BLaER1 treated with 17β-estradiol and CSF1 and Interleukin-3, amounts not matched to agents 10 nM and 100 nM (cell line): ENCODE measurements at regions not wholly inside any gene's neighbourhood (a gene's known extent, or its start where the extent isn't known, plus 50 kb on each side); places are given as distances from the start of the nearest gene placed in this dataset.
"Not testable (repeated sequence)": the region's sequence is repeated elsewhere in the genome, so short reads cannot be mapped to it uniquely, and the experiment has no call there.

Experiments
- H3K27ac ChIP-seq, 11 experiments: shearing (Covaris generic); formaldehyde crosslinking; 2 replicates each; pipeline ENCODE4 v1.8.1; 2022
- H3K27me3 ChIP-seq, 11 experiments: shearing (Covaris generic); formaldehyde crosslinking; 2 replicates each; pipeline ENCODE4 v1.8.1; 2022
- H3K36me3 ChIP-seq, 11 experiments: shearing (Covaris generic); formaldehyde crosslinking; 2 replicates each; pipeline ENCODE4 v1.8.1; 2022
- H3K4me1 ChIP-seq, 10 experiments: shearing (Covaris generic); formaldehyde crosslinking; 2 replicates each; pipeline ENCODE4 v1.8.1; 2022
- H3K4me2 ChIP-seq, 11 experiments: shearing (Covaris generic); formaldehyde crosslinking; 2 replicates each; pipeline ENCODE4 v1.8.1; 2022
- H3K4me3 ChIP-seq, 10 experiments: shearing (Covaris generic); formaldehyde crosslinking; 2 replicates each; pipeline ENCODE4 v1.8.1; 2022
- H3K9ac ChIP-seq, 11 experiments: shearing (Covaris generic); formaldehyde crosslinking; 2 replicates each; pipeline ENCODE4 v1.8.1; 2022
- H3K9me3 ChIP-seq, 11 experiments: shearing (Covaris generic); formaldehyde crosslinking; replicated peaks in 1 of 11; 2 replicates each; pipeline ENCODE4 v1.8.1; 2022
- H4K20me1 ChIP-seq, 11 experiments: shearing (Covaris generic); formaldehyde crosslinking; 2 replicates each; pipeline ENCODE4 v1.8.1; 2022
- Cebpa-rat ChIP-seq, 11 experiments: shearing (Covaris generic); IDR thresholded peaks; 2 replicates each; pipeline ENCODE4 v1.8.1; 2022

DNA sequence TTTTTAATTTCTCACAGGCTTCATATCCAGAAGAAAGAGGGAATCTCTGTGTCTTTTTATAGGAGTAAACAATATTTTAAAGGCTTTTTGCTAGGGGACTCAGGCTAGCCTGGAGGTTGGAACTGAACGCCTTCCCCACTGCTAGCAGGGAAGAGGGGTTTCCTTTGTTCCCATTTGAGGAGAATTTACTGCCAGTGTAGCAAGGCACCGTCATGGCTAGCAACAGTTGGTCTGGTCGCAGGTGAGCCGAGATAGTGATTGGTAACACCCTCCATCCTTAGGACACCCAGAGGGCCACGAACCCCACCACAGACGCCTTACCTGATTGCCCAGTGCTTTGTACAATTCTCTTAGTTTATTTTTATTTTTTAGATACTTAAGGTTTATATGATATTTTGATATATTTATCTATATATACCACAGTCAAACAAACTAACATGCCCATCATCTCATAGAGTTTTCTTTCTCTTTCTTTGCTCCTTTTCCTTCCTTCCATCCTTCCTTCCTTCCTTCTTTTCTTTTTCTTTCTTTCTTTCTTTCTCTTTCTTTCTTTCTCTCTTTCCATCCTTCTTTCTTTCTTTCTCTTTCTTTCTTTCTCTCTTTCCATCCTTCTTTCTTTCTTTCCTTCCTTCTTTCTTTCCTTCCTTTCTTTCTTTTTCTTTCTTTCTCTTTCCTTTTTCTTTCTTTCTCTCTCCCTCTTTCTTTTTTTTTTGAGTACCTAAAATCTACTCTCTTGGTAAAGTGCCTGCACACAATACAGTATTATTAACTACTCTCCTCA lies 219.0 kb upstream of the AKR1E2 start:
- H3K36me3 ChIP-seq, result no peaks in the 10 kb centered on the region
- no peak overlapping the region for H3K4me2 ChIP-seq
- H3K9ac ChIP-seq, result no peak overlapping the region
- TF ChIP-seq Cebpa-rat (IDR thresholded peaks at IDR 0.05), result no peak
- peaks cover 1 to 13% (median 3%) of the 10 kb centered on the region in 11 experiments; a peak in 12 of 22 replicates for H3K9me3 ChIP-seq
- no peaks in the 10 kb centered on the region for H3K27me3 ChIP-seq
- H3K4me1 ChIP-seq, result no peaks in the 10 kb centered on the region
- H4K20me1 ChIP-seq, result no peaks in the 10 kb centered on the region
- H3K27ac ChIP-seq, result no peak overlapping the region
- no peak overlapping the region for H3K4me3 ChIP-seq

DNA sequence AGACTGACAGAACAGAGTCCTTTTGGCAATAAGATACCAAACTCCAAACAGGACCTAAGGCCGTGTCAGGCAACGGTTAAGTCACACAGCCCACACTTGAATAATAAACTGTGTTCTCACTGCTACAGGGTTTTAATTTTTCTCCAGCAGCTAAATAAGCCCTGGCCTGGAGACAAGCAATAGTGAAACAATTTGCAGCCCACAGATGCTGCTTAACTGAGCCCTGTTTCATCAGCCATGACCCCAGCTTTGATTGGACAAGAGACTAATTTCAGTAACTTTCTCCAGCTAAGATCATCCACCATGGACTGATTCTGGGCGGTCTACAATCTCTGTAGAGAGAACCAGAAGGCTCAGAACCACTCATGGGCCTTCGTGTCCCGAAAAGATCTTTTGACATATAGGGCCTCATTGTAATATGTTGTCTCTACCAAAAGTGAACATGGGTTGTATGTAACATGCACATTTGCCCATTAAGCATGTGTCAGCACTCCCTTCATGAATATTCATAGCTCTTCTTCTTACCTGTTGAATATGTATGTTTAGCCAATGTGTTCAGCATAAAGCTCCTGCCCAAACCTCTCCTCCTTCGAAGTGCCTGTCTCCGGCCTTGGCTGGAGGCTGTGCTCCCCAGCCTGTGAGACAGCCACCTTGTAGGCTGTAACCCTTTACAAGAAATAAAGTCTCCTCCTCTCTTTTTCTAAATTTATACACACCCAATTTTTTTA lies 223.1 kb upstream of the AKR1E2 start:
- no peaks in the 10 kb centered on the region for H4K20me1 ChIP-seq
- no peak overlapping the region for H3K4me2 ChIP-seq
- H3K9me3 ChIP-seq, result peaks cover 10 to 22% (median 12%) of the 10 kb centered on the region in 11 experiments; a peak in 20 of 22 replicates
- H3K27ac ChIP-seq, result no peak overlapping the region
- H3K4me3 ChIP-seq, result no peak overlapping the region
- no peaks in the 10 kb centered on the region for H3K36me3 ChIP-seq
- no peak for TF ChIP-seq Cebpa-rat (IDR thresholded peaks at IDR 0.05)
- H3K9ac ChIP-seq, result no peak overlapping the region
- H3K27me3 ChIP-seq, result no peaks in the 10 kb centered on the region
- no peaks in the 10 kb centered on the region for H3K4me1 ChIP-seq

DNA sequence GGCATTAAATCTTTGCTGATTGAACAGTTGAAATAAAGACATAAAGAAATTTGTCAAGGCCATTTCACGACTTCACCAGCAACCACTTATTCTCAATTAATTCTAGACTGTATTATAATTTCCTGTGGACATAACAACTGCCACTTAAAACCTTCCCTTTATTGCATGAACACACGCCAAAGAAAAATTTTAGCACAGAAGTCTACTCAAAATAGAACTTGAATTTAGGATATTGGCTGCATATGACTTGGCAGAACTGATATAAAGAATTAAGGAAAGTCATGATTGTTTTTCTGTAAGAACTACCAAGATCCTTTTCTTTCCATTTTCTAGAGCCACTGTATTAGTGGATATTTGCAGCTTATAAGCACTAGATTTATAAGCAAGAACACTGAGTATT lies 226.5 kb upstream of the AKR1E2 start:
- H3K27me3 ChIP-seq, result no peaks in the 10 kb centered on the region
- no peak for TF ChIP-seq Cebpa-rat (IDR thresholded peaks at IDR 0.05)
- peaks cover 10 to 22% (median 12%) of the 10 kb centered on the region in 11 experiments; a peak in 20 of 22 replicates for H3K9me3 ChIP-seq
- H3K4me3 ChIP-seq, result no peak overlapping the region
- H3K4me2 ChIP-seq, result no peak overlapping the region
- no peaks in the 10 kb centered on the region for H4K20me1 ChIP-seq
- no peak overlapping the region for H3K9ac ChIP-seq
- H3K27ac ChIP-seq, result no peak overlapping the region
- no peaks in the 10 kb centered on the region for H3K4me1 ChIP-seq
- no peaks in the 10 kb centered on the region for H3K36me3 ChIP-seq

DNA sequence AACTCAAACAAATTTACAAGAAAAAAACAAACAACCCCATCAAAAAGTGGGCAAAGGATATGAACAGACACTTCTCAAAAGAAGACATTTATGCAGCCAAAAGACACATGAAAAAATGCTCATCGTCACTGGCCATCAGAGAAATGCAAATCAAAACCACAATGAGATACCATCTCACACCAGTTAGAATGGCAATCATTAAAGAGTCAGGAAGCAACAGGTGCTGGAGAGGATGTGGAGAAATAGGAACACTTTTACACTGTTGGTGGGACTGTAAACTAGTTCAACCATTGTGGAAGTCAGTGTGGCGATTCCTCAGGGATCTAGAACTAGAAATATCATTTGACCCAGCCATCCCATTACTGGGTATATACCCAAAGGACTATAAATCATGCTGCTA lies 228.1 kb upstream of the AKR1E2 start:
- not testable (repeated sequence) for H3K4me1 ChIP-seq, H3K4me2 ChIP-seq, H3K27me3 ChIP-seq, H3K9ac ChIP-seq, H3K4me3 ChIP-seq, H3K27ac ChIP-seq, H4K20me1 ChIP-seq, H3K36me3 ChIP-seq
- peaks cover 10 to 18% (median 12%) of the 10 kb centered on the region in 11 experiments; a peak in 20 of 22 replicates for H3K9me3 ChIP-seq

DNA sequence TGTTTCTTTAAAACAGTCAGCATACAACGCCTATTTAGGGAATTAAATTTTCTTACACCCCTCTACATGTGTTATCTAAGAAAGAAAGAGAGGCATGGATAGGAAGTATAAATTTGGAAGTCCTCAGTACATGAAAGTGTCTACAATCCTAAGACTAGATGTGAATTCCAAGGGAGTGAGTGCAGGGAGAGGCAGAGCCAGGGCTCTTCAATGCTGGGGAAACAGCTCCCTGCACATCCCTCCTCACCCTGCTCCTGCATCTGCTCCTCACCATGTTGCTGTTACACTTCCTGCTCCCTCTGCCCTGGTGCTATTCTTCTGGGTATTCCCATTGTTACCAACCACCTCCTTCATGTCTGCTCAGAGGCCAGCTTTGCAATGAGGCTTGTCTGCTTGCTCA lies 229.1 kb upstream of the AKR1E2 start:
- no peak for TF ChIP-seq Cebpa-rat (IDR thresholded peaks at IDR 0.05)
- Histone ChIP-seq H3K4me1 (no peaks in the 10 kb centered on the region), H3K27ac (no peak overlapping the region)

DNA sequence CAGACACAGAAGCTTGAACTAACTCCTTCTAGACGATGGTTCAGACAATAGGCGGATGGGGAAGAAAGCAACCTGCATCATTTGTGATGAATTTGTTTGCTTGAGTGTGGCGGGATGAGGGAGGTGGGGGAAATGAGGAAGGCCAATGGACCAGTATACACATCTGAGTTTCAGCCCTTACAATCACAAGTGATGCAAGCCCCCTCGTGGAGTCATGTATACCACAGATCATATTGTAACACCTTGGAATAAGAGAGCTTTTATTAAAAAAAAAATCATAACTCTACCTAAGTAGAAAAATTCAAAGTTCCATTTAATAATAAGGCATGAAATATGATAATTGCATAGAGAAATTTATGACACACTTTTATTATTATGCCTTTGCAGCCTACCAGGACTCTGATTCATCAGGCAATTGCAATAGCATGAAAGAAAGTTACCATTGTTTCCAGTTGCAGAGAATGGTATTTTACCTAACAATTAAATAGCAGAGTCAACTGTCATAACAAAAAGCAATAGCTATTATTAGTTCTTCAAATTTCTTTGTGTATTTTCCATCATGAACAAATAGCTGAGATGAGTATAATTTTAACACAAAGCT lies 230.2 kb upstream of the AKR1E2 start:
- no peak overlapping the region for H3K9ac ChIP-seq
- H3K4me1 ChIP-seq, result no peaks in the 10 kb centered on the region
- no peaks in the 10 kb centered on the region for H3K27me3 ChIP-seq
- no peaks in the 10 kb centered on the region for H3K9me3 ChIP-seq
- no peak for TF ChIP-seq Cebpa-rat (IDR thresholded peaks at IDR 0.05)
- H3K27ac ChIP-seq, result no peak overlapping the region
- H3K36me3 ChIP-seq, result no peaks in the 10 kb centered on the region
- H3K4me3 ChIP-seq, result no peak overlapping the region
- H4K20me1 ChIP-seq, result no peaks in the 10 kb centered on the region
- no peak overlapping the region for H3K4me2 ChIP-seq

More for the DNA sequence above, 229.1 kb upstream of the AKR1E2 start:
- Histone ChIP-seq H3K4me3 (no peak overlapping the region), H3K9ac (no peak overlapping the region), H3K4me2 (no peak overlapping the region), H4K20me1 (no peaks in the 10 kb centered on the region), H3K36me3 (no peaks in the 10 kb centered on the region), H3K27me3 (no peaks in the 10 kb centered on the region), H3K9me3 (peaks cover 6 to 10% (median 8%) of the 10 kb centered on the region in 11 experiments; a peak in 20 of 22 replicates)

DNA sequence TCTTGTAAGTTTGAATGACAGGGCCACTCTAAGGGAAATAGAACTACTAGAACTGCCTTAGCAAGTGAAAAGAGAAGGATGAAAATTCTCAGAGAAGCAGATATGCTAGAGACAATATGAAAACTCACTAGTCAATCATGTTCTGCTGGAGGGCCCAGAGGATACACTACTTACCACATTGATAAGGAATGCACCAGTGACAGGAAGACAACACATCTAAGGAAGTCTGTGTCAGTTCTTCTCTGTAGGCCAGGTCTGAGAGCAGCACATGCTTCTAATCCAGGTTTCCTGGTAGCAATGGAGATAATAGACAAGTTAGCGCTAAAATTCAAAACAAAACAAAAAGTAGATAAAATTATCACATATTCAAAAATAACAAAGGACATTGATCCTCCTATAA lies 235.2 kb upstream of the AKR1E2 start:
- TF ChIP-seq Cebpa-rat (IDR thresholded peaks at IDR 0.05), result no peak
- Histone ChIP-seq H3K9ac (no peak overlapping the region), H4K20me1 (no peaks in the 10 kb centered on the region), H3K9me3 (no peaks in the 10 kb centered on the region), H3K27me3 (no peaks in the 10 kb centered on the region), H3K4me1 (no peaks in the 10 kb centered on the region), H3K36me3 (no peaks in the 10 kb centered on the region), H3K4me3 (no peak overlapping the region), H3K27ac (no peak overlapping the region), H3K4me2 (no peak overlapping the region)

DNA sequence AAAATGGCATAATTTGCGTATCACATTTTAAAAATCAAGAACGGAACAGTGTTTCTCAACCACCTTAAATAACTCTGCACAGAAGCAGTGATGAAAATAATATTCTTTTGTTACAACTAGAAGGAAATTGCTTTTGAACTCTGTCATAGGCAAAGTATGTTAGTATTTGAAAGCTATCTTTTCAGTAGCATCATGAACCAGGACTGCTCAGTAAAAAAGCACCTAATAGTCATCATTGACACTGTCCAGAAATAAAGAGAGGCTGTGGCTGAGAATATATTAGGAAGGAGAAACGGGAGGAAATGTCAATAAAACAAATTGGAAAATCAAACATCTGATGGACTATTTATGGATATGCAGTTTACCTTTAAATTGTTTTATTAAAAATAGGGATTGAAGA lies 237.2 kb upstream of the AKR1E2 start:
- Histone ChIP-seq H3K4me3 (no peak overlapping the region), H3K27ac (no peak overlapping the region), H3K4me2 (no peak overlapping the region), H3K9ac (no peak overlapping the region), H3K36me3 (no peaks in the 10 kb centered on the region), H3K4me1 (no peaks in the 10 kb centered on the region), H3K9me3 (no peaks in the 10 kb centered on the region), H3K27me3 (no peaks in the 10 kb centered on the region), H4K20me1 (no peaks in the 10 kb centered on the region)
- TF ChIP-seq Cebpa-rat (IDR thresholded peaks at IDR 0.05), result no peak

DNA sequence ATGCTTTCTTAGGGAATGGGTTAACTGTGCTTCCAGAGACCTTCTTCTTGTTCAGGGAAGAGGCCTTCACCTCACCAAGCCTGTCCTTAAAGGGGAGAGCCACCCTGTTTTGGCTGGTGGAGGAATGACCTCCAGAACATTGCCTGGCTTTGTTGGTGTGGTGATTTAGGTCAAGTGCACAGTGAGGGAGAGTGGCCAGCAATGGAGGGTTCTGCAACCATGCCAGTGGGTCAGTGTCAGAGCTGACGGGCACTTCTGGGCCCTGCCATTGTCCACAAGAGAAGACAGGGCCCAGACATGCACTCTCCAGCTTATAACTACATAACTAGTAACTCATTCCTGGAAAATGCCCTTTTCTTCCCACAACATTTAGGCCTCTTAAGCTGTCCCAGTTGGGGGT lies 238.5 kb upstream of the AKR1E2 start:
- no peaks in the 10 kb centered on the region for H3K36me3 ChIP-seq

More for the DNA sequence above, 238.5 kb upstream of the AKR1E2 start:
- Histone ChIP-seq H3K27me3 (no peaks in the 10 kb centered on the region), H3K4me1 (no peaks in the 10 kb centered on the region), H3K4me3 (no peak overlapping the region), H3K27ac (no peak overlapping the region), H3K9me3 (peaks cover 0 to 7% (median 0%) of the 10 kb centered on the region in 11 experiments; a peak in 1 of 22 replicates), H3K4me2 (no peak overlapping the region), H4K20me1 (no peaks in the 10 kb centered on the region), H3K9ac (no peak overlapping the region)
- no peak for TF ChIP-seq Cebpa-rat (IDR thresholded peaks at IDR 0.05)
